Uterus (tissue), 3 donors: ENCODE measurements at regions not wholly inside any gene's neighbourhood (a gene's known extent, or its start where the extent isn't known, plus 50 kb on each side); places are given as distances from the start of the nearest gene placed in this dataset.

Source experiments
- DNase-seq, 2 donors: peaks; one replicate each; pipeline ENCODE4 v3.0.0-alpha.2; 2019 to 2020
- H3K27ac ChIP-seq, 2 donors: fragments of 200-600 bp; sonication (generic); 1 replicate in 1 of 2; 2 replicates in 1 of 2; pipeline ENCODE4 v1.5.1; 2016 to 2018
- H3K27me3 ChIP-seq, 2 donors: fragments of 200-600 bp; sonication (generic); one replicate each; pipeline ENCODE4 v1.5.1; 2018 to 2019; ENCODE audit warnings: control low read depth in 1 of 2
- H3K36me3 ChIP-seq, 2 donors: fragments of 200-600 bp; sonication (generic); one replicate each; pipeline ENCODE4 v1.5.1; 2019; ENCODE audit warnings: control low read depth in 1 of 2
- H3K4me1 ChIP-seq, 2 donors: fragments of 200-600 bp; sonication (generic); one replicate each; pipeline ENCODE4 v1.5.1; 2018 to 2019; ENCODE audit warnings: control low read depth in 1 of 2
- H3K4me3 ChIP-seq, 2 donors: fragments of 200-600 bp; sonication (generic); 1 replicate in 1 of 2; 2 replicates in 1 of 2; pipeline ENCODE4 v1.5.1; 2018 to 2019; ENCODE audit warnings: mild to moderate bottlenecking in 1 of 2
- H3K9me3 ChIP-seq, 2 donors: fragments of 200-600 bp; sonication (generic); one replicate each; pipeline ENCODE4 v1.5.1; 2019; ENCODE audit warnings: control low read depth in 1 of 2
- CTCF ChIP-seq, 4 experiments: fragments of 200-600 bp in 2 of 4; fragments of 450-650 bp in 2 of 4; sonication (generic) in 2 of 4; IDR thresholded peaks; one replicate each; pipeline ENCODE4 v1.5.1; 2016 to 2019; ENCODE audit warnings: antibody characterized with exemption in 4 of 4, mild to moderate bottlenecking in 2 of 4, moderate library complexity in 1 of 4
- POLR2A ChIP-seq, 2 donors: fragments of 450-650 bp; IDR thresholded peaks; one replicate each; pipeline ENCODE4 v1.6.1; 2016; ENCODE audit warnings: antibody characterized with exemption in 2 of 2, mild to moderate bottlenecking in 1 of 2, moderate library complexity in 1 of 2
- intact Hi-C: fragments of 100-400 bp; cut with DNase I; formaldehyde crosslinking; loops from one replicate; pipeline ENCODE4 v1.15.1; 2023; ENCODE audit warnings: low total_unique reads
- donor health status: DM: yes; HTN: yes; CAD: no.

GRCh38 chr2:19408592-19408991 is 50.2 kb upstream of the OSR1 start:
- no peaks in the 10 kb centered on the region for H3K4me1 ChIP-seq
- intact Hi-C loops = no loop called here
- no peaks in the 10 kb centered on the region for H3K27me3 ChIP-seq
- H3K9me3 ChIP-seq = no peaks in the 10 kb centered on the region
- H3K27ac ChIP-seq = no peak overlapping the region
- TF ChIP-seq POLR2A (IDR thresholded peaks at IDR 0.05) = no peak
- TF ChIP-seq CTCF (IDR thresholded peaks at IDR 0.05) = no peak
- no peaks in the 10 kb centered on the region for H3K36me3 ChIP-seq
- no peak overlapping the region for H3K4me3 ChIP-seq
- DNase-seq = no peak
